HEK293 (cell line): ENCODE measurements at regions not wholly inside any gene's neighbourhood (a gene's known extent, or its start where the extent isn't known, plus 50 kb on each side); places are given as distances from the start of the nearest gene placed in this dataset.

Experiments used
- FEZF1 ChIP-seq: fragments of 450-650 bp; formaldehyde crosslinking; IDR thresholded peaks from 2 replicates; pipeline ENCODE4 v1.5.1; 2016; ENCODE audit warnings: missing biosample characterization, missing genetic modification characterization
- KLF9 ChIP-seq: fragments of 450-650 bp; formaldehyde crosslinking; IDR thresholded peaks from 2 replicates; pipeline ENCODE4 v1.5.1; 2016; ENCODE audit warnings: missing biosample characterization, missing genetic modification characterization, low read depth
- TCF7L2 ChIP-seq: IDR thresholded peaks from 2 replicates; pipeline ENCODE4 v1.6.1; 2011; ENCODE audit warnings: low read depth, mild to moderate bottlenecking, inconsistent platforms, low read length, moderate library complexity, borderline replicate concordance
- ZNF112 ChIP-seq: fragments of 450-650 bp; formaldehyde crosslinking; IDR thresholded peaks from 2 replicates; pipeline ENCODE4 v1.5.0; 2017; ENCODE audit warnings: missing biosample characterization, missing genetic modification characterization
- ZNF24 ChIP-seq: fragments of 450-650 bp; formaldehyde crosslinking; IDR thresholded peaks from 2 replicates; pipeline ENCODE4 v1.5.1; 2016; ENCODE audit warnings: missing biosample characterization, missing genetic modification characterization
- ZNF350 ChIP-seq: fragments of 450-650 bp; formaldehyde crosslinking; IDR thresholded peaks from 2 replicates; pipeline ENCODE4 v1.5.0; 2017; ENCODE audit warnings: missing biosample characterization, mild to moderate bottlenecking, missing genetic modification characterization
- ZNF423 ChIP-seq: fragments of 450-650 bp; formaldehyde crosslinking; IDR thresholded peaks from 2 replicates; pipeline ENCODE4 v1.5.1; 2016; ENCODE audit warnings: missing biosample characterization, missing genetic modification characterization
- ZNF555 ChIP-seq: fragments of 450-650 bp; formaldehyde crosslinking; conservative IDR thresholded peaks from 2 replicates; pipeline ENCODE4 v1.5.1; 2017; ENCODE audit warnings: missing biosample characterization, mild to moderate bottlenecking, missing genetic modification characterization, inconsistent platforms
- ZNF626 ChIP-seq: fragments of 450-650 bp; sonication (Bioruptor Pico); formaldehyde crosslinking; IDR thresholded peaks from 2 replicates; pipeline ENCODE4 v1.5.1; 2018; ENCODE audit warnings: missing biosample characterization, missing genetic modification characterization, inconsistent platforms
- TF ChIP-seq, protein P1 (sequence below): fragments of 450-650 bp; formaldehyde crosslinking; IDR thresholded peaks from 2 replicates; pipeline ENCODE4 v1.5.1; 2016; ENCODE audit warnings: missing biosample characterization, missing genetic modification characterization
- TF ChIP-seq, protein P2 (sequence below): fragments of 450-650 bp; formaldehyde crosslinking; IDR thresholded peaks from 2 replicates; pipeline ENCODE4 v1.5.1; 2016; ENCODE audit warnings: missing biosample characterization, missing genetic modification characterization, low read depth

- TF ChIP-seq ZNF423 (tag by site-specific recombination): no peak
- TF ChIP-seq, protein P1, sequence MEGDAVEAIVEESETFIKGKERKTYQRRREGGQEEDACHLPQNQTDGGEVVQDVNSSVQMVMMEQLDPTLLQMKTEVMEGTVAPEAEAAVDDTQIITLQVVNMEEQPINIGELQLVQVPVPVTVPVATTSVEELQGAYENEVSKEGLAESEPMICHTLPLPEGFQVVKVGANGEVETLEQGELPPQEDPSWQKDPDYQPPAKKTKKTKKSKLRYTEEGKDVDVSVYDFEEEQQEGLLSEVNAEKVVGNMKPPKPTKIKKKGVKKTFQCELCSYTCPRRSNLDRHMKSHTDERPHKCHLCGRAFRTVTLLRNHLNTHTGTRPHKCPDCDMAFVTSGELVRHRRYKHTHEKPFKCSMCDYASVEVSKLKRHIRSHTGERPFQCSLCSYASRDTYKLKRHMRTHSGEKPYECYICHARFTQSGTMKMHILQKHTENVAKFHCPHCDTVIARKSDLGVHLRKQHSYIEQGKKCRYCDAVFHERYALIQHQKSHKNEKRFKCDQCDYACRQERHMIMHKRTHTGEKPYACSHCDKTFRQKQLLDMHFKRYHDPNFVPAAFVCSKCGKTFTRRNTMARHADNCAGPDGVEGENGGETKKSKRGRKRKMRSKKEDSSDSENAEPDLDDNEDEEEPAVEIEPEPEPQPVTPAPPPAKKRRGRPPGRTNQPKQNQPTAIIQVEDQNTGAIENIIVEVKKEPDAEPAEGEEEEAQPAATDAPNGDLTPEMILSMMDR (tag by site-specific recombination): no peak
- TF ChIP-seq ZNF555 (tag by site-specific recombination): no peak
- TF ChIP-seq KLF9 (tag by site-specific recombination): no peak
- no peak for TF ChIP-seq TCF7L2
- no peak for TF ChIP-seq ZNF626 (tag by site-specific recombination)
- no peak for TF ChIP-seq ZNF24 (tag by site-specific recombination)
- no peak for TF ChIP-seq ZNF350
- TF ChIP-seq, protein P2, sequence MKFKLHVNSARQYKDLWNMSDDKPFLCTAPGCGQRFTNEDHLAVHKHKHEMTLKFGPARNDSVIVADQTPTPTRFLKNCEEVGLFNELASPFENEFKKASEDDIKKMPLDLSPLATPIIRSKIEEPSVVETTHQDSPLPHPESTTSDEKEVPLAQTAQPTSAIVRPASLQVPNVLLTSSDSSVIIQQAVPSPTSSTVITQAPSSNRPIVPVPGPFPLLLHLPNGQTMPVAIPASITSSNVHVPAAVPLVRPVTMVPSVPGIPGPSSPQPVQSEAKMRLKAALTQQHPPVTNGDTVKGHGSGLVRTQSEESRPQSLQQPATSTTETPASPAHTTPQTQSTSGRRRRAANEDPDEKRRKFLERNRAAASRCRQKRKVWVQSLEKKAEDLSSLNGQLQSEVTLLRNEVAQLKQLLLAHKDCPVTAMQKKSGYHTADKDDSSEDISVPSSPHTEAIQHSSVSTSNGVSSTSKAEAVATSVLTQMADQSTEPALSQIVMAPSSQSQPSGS: no peak
- no peak for TF ChIP-seq FEZF1 (tag by site-specific recombination)
- no peak for TF ChIP-seq ZNF112
Observed at GRCh38 chr9:135356021-135356420, 123.6 kb upstream of the PPP1R26 start.
